ENCODE measurements at regions not wholly inside any gene's neighbourhood (a gene's known extent, or its start where the extent isn't known, plus 50 kb on each side); places are given as distances from the start of the nearest gene placed in this dataset.

- ChIA-PET RAD21 (ENCODE audit: unreplicated experiment) (no interaction called here), SMC1A (ENCODE audit: uncharacterized antibody, unreplicated experiment) (interaction anchor here (0.9 to 1.1 kb wide), 2 partner anchors 13 to 39 kb away, joined by 3 to 4 read pairs; no protein-coding TSS in a partner anchor), CTCF (no interaction called here), POLR2A (no interaction called here)
- no peak for FAIRE-seq
- no peak for TF ChIP-seq ZNF217 (IDR thresholded peaks at IDR 0.05)
- DNase-seq (ENCODE audit: low read depth, low spot score), result no peak
- Histone ChIP-seq H2AFZ (ENCODE audit: control insufficient read depth, low read depth, low read length) (no peak overlapping the region), H3K27me3 (replicated peaks in 1 of 2; ENCODE audit: control insufficient read depth in 2 of 2, insufficient read depth in 2 of 2, low read length in 1 of 2) (no peaks in the 10 kb centered on the region), H3K4me1 (ENCODE audit: control insufficient read depth, insufficient read depth, low read length) (no peaks in the 10 kb centered on the region), H3K4me2 (ENCODE audit: control insufficient read depth, insufficient read depth) (no peak overlapping the region), H4K20me1 (ENCODE audit: control insufficient read depth, insufficient read depth) (no peaks in the 10 kb centered on the region), H3K4me3 (no peak overlapping the region), H3K9ac (ENCODE audit: control insufficient read depth, insufficient read depth, low read length) (no peak overlapping the region), H3K36me3 (ENCODE audit: control insufficient read depth in 2 of 2, insufficient read depth in 2 of 2, low read length in 1 of 2) (no peaks in the 10 kb centered on the region), H3K27ac (ENCODE audit: control insufficient read depth, insufficient read depth) (no peak overlapping the region), H3K79me2 (ENCODE audit: control insufficient read depth, insufficient read depth, low read length) (no peaks in the 10 kb centered on the region), H3K9me3 (replicated peaks; ENCODE audit: control insufficient read depth, insufficient read depth, low read length) (no peaks in the 10 kb centered on the region)
- BruUV-seq (replicated peaks), result no TSS peak
- WGBS (ENCODE audit: insufficient coverage, insufficient replicate concordance, low lambda C conversion rate, missing lambda C conversion rate), result 0% methylated on average over 1 of the region's 1 CpG
- ATAC-seq, result no peak
- in situ Hi-C loops (cut with MboI) (no loop called here), intact Hi-C loops (cut with micrococcal nuclease; ENCODE audit: unreplicated experiment) (no loop called here)
Observed at GRCh38 chr2:166786707-166787106, 101.6 kb upstream of the XIRP2 start.

GRCh38 chr2:166784296-166784946, 103.9 kb upstream of the XIRP2 start:
- Histone ChIP-seq H3K36me3 (ENCODE audit: control insufficient read depth in 2 of 2, insufficient read depth in 2 of 2, low read length in 1 of 2) (no peaks in the 10 kb centered on the region), H3K27me3 (replicated peaks in 1 of 2; ENCODE audit: control insufficient read depth in 2 of 2, insufficient read depth in 2 of 2, low read length in 1 of 2) (no peaks in the 10 kb centered on the region), H4K20me1 (ENCODE audit: control insufficient read depth, insufficient read depth) (no peaks in the 10 kb centered on the region), H2AFZ (ENCODE audit: control insufficient read depth, low read depth, low read length) (no peak overlapping the region), H3K79me2 (ENCODE audit: control insufficient read depth, insufficient read depth, low read length) (no peaks in the 10 kb centered on the region), H3K4me2 (ENCODE audit: control insufficient read depth, insufficient read depth) (no peak overlapping the region), H3K4me3 (no peak overlapping the region), H3K9me3 (replicated peaks; ENCODE audit: control insufficient read depth, insufficient read depth, low read length) (no peaks in the 10 kb centered on the region), H3K4me1 (ENCODE audit: control insufficient read depth, insufficient read depth, low read length) (no peaks in the 10 kb centered on the region), H3K27ac (ENCODE audit: control insufficient read depth, insufficient read depth) (no peak overlapping the region), H3K9ac (ENCODE audit: control insufficient read depth, insufficient read depth, low read length) (no peak overlapping the region)
- 9% methylated on average over 6 of the region's 8 CpGs for WGBS (ENCODE audit: insufficient coverage, insufficient replicate concordance, low lambda C conversion rate, missing lambda C conversion rate)
- intact Hi-C loops (cut with micrococcal nuclease; ENCODE audit: unreplicated experiment) (no loop called here), in situ Hi-C loops (cut with MboI) (no loop called here)
- ChIA-PET POLR2A (no interaction called here), RAD21 (ENCODE audit: unreplicated experiment) (no interaction called here), SMC1A (ENCODE audit: uncharacterized antibody, unreplicated experiment) (interaction anchor here (1.4 kb wide), 1 partner anchor 11 kb away, joined by 5 read pairs; no protein-coding TSS in a partner anchor), CTCF (no interaction called here)
- TF ChIP-seq ZSCAN29 (IDR thresholded peaks at IDR 0.05), result no peak
- no peak for TF ChIP-seq E2F4 (IDR thresholded peaks at IDR 0.05; ENCODE audit: low read depth, low read length)
- TF ChIP-seq MYC (IDR thresholded peaks at IDR 0.05; ENCODE audit: insufficient read depth, insufficient read length, insufficient replicate concordance, low read length, severe bottlenecking), result no peak
- no peak for TF ChIP-seq ZBED1 (IDR thresholded peaks at IDR 0.05; ENCODE audit: borderline replicate concordance)
- TF ChIP-seq JUND (IDR thresholded peaks at IDR 0.05; ENCODE audit: low read depth, low read length), result no peak
- TF ChIP-seq CHD2 (IDR thresholded peaks at IDR 0.05; ENCODE audit: borderline replicate concordance, low read depth, low read length), result no peak
- no peak for TF ChIP-seq TCF3 (IDR thresholded peaks at IDR 0.05; ENCODE audit: borderline replicate concordance, insufficient read depth, low read depth, low read length)
- TF ChIP-seq SP1 (IDR thresholded peaks at IDR 0.05; ENCODE audit: low read depth, low read length), result no peak
- TF ChIP-seq MEF2B (IDR thresholded peaks at IDR 0.05; ENCODE audit: partially characterized antibody, poor library complexity, severe bottlenecking), result no peak
- TF ChIP-seq SIN3A (IDR thresholded peaks at IDR 0.05; ENCODE audit: low read depth, low read length), result no peak
- no peak for TF ChIP-seq RFX5 (IDR thresholded peaks at IDR 0.05; ENCODE audit: low read depth, low read length)
- BruUV-seq (replicated peaks), result no TSS peak
- no peak for FAIRE-seq
- DNase-seq (ENCODE audit: low read depth, low spot score), result no peak
- no peak for ATAC-seq
